ENCODE measurements at regions not wholly inside any gene's neighbourhood (a gene's known extent, or its start where the extent isn't known, plus 50 kb on each side); places are given as distances from the start of the nearest gene placed in this dataset.

DNA sequence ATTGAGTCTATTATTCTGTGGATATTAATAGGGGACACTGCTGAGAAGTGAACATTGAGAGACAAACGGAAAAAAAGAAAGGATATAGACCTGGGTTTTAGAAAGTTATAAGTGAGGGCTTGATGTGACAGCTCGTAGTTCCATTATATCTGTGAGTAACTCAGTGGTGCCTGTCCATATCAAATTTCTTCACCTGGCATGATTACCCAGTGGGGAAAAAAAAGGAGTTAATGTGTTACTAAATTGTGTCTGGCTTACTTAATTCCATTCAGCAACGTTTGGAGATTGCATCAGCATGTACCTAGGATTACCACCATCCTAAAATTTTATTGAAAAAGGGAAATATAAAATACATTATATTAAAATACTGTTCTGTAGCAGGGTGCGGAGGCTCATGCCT is 1249.9 kb downstream of the SLC16A7 start:
- Histone ChIP-seq H3K9me3 (replicated peaks) (no peaks in the 10 kb centered on the region), H3K27me3 (no peaks in the 10 kb centered on the region), H3K4me1 (no peaks in the 10 kb centered on the region; the same call in 1 of the 2 replicates), H3K4me3 (no peak overlapping the region), H3K27ac (no peak overlapping the region), H3K36me3 (no peaks in the 10 kb centered on the region)
- DNase-seq: no peak

DNA sequence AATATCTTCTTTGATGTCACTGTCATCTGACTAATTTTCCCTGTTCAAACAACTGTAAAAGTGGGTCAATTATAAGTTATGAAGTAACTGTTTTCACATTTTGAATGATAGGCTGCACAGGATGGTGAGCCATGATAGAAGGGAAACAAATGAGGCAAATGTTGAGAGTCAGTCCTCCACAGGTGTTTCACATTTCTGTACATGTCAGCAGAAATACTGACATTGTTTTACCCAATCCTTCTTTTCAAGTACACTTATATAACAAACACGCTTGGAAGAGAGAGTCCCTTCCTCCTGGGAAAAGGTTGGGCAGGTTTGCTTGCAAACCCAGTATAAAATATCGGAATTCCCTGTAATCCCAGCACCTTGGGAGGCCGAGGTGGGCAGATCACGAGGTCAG is 1251.5 kb downstream of the SLC16A7 start:
- Histone ChIP-seq H3K36me3 (no peaks in the 10 kb centered on the region), H3K27me3 (no peaks in the 10 kb centered on the region), H3K4me3 (no peak overlapping the region), H3K9me3 (replicated peaks) (no peaks in the 10 kb centered on the region), H3K27ac (no peak overlapping the region), H3K4me1 (no peaks in the 10 kb centered on the region; the same call in 1 of the 2 replicates)
- no peak for DNase-seq

DNA sequence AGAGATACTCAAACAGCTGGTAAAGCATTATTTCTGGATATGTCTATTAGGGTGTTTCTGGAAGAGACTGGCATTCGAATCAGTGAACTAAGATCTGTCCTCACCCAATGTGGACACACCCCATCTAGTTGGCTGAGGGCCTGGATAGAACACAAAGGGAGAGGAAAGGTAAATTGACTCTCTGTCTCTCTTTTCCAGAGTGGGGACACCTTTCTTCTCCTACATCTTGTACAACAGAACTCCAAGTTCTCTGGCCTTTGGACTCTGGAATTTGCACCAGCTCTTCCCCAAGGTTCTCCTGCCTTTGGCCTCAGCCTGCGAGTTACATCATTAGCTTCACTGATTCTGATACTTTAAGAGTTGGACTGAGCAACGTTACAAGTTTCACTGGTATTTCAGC is 1253.9 kb downstream of the SLC16A7 start:
- Histone ChIP-seq H3K36me3 (no peaks in the 10 kb centered on the region), H3K27ac (no peak overlapping the region), H3K4me1 (no peaks in the 10 kb centered on the region; the same call in 1 of the 2 replicates), H3K9me3 (replicated peaks) (no peaks in the 10 kb centered on the region), H3K27me3 (no peaks in the 10 kb centered on the region), H3K4me3 (no peak overlapping the region)
- DNase-seq: no peak

DNA sequence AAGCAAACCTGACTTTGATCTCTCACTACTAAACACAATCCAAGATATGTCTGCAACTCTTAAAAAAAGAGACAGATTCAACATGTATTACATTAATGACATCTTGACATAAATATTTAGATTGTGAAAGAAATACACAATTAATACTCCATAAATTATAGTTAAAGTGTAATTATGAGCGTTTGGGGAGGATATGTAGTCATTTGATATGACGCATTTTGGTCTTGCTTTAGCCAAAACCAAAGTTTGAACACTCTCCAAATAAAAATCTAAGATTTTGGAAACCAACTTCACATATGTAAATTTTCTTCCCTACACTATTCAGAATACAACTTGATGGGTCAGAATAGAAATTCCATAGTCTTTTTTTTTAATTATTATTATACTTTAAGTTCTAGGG is 1257.6 kb downstream of the SLC16A7 start:
- Histone ChIP-seq H3K36me3 (no peaks in the 10 kb centered on the region), H3K27ac (no peak overlapping the region), H3K27me3 (no peaks in the 10 kb centered on the region), H3K4me3 (no peak overlapping the region), H3K9me3 (replicated peaks) (no peaks in the 10 kb centered on the region; the same call in 1 of the 2 replicates), H3K4me1 (no peaks in the 10 kb centered on the region; the same call in 1 of the 2 replicates)
- DNase-seq: no peak

DNA sequence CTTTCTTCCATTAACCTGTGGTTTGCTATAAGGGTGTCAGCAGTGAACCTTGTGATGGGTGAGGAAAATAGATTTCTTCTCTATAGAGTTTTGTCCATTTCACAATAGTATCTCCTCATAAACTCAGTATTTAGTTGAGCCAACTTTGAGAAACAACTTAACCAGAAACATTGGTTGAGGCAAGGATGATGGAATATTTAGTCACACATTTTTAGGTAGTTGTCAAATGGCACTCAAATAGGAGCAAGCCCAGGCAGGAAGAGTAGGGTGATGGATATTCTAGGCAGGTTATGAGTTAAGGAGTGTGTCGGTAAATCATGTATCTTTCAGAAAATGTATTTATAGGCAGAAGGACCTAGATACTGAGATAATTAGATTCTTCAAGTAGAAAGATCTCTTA is 1267.6 kb downstream of the SLC16A7 start:
- no peaks in the 10 kb centered on the region for H3K27me3 ChIP-seq
- no peaks in the 10 kb centered on the region for H3K4me1 ChIP-seq
- no peaks in the 10 kb centered on the region; the same call in 1 of the 2 replicates for H3K9me3 ChIP-seq (replicated peaks)
- DNase-seq: no peak
- no peaks in the 10 kb centered on the region for H3K36me3 ChIP-seq
- H3K27ac ChIP-seq: no peak overlapping the region
- H3K4me3 ChIP-seq: no peak overlapping the region

DNA sequence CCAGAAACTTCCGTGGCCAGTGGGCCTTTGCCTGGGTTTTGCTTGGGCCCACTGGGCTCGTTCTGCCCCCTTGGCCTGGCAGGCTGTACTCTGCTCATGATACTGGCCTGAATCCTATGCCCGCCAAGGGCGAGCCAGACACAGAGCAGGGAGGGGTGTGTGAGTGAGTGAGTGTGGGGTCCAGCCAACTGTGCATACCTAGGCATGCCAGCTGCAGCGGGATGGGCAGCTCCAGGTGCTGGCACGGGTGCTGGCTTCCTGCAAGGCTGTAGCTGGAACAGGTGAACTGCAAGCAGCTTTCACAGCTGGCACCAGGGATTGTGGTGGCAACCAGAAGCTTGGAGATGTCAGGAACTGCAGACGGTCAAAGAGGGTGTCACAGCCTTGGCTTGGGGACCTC is 1276.4 kb downstream of the SLC16A7 start:
- peak; percentile 65 to 69 for DNase-seq
- H3K9me3 ChIP-seq (replicated peaks): no peaks in the 10 kb centered on the region
- no peaks in the 10 kb centered on the region for H3K36me3 ChIP-seq
- peaks cover 36% of the 10 kb centered on the region for H3K4me1 ChIP-seq
- no peaks in the 10 kb centered on the region for H3K27me3 ChIP-seq
- H3K27ac ChIP-seq: peak overlapping the region; percentile 97
- H3K4me3 ChIP-seq: peak overlapping the region; percentile 26

DNA sequence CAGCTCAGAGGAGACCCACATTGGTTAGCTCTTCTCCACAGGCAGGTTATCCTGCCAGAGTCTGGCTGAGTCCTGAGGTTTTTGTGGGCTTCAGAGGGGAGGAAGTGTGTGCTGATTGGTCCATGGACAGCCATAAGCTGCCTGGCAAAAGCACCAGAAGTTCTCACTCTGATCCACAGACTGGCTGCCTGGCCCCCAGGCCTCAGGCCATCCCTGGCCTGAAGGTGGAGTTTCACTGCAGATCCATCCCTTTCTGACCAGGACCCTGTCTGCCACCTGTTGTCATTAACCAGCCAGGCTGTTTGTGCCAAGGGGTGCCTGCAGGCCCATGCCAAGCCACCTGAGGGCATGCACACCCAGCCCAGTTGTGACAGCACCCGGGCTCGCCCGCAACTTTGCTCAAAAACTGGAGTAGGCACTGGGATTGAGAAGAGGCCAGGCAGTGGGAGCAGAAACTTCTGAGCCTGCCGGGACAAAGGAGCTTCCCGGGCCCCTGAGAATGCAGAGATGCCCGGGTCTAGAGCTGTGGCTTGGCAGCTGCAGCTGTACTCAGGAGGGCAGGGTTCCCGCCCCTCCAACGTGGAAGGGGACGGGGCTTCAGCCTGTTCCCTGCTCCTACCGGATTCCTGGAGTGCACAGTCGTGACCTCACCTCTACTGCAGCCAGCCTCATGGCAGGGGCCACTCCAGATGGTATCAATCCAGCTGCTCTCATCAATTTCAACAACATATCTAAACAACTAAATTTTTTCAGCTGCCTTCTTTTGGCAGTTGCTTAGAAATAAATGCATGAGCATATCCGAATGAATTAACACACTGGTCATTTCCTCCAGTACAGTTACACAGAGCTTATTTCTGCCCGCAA is 1277.3 kb downstream of the SLC16A7 start:
- Histone ChIP-seq H3K36me3 (no peaks in the 10 kb centered on the region), H3K4me3 (peak overlapping the region; percentile 26), H3K27ac (peak overlapping the region; percentile 97), H3K4me1 (peaks cover 36% of the 10 kb centered on the region), H3K9me3 (replicated peaks) (no peaks in the 10 kb centered on the region), H3K27me3 (no peaks in the 10 kb centered on the region)
- peak; percentile 96 for DNase-seq

DNA sequence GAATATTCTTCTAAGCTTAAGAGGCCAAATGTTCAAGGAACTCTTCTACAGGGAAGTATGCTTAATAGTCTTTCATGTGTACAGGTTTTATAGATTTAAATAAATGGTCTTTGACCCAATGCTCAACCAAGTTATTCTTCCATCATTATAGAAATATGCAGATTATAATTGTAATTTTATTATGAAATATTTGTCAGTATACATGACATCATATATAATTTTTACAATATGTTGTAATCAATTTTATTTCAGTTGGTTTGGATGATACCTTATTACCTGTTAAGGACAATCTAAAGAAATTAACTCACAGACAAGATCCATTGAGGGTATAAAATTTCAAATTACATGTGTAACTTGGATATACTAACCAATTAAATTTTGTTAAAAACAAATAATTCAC is 1278.3 kb downstream of the SLC16A7 start:
- DNase-seq: no peak
- Histone ChIP-seq H3K4me1 (peaks cover 36% of the 10 kb centered on the region), H3K27me3 (no peaks in the 10 kb centered on the region), H3K9me3 (replicated peaks) (no peaks in the 10 kb centered on the region), H3K36me3 (no peaks in the 10 kb centered on the region), H3K4me3 (no peak overlapping the region; the same call in 1 of the 2 replicates), H3K27ac (peak overlapping the region; percentile 97)

DNA sequence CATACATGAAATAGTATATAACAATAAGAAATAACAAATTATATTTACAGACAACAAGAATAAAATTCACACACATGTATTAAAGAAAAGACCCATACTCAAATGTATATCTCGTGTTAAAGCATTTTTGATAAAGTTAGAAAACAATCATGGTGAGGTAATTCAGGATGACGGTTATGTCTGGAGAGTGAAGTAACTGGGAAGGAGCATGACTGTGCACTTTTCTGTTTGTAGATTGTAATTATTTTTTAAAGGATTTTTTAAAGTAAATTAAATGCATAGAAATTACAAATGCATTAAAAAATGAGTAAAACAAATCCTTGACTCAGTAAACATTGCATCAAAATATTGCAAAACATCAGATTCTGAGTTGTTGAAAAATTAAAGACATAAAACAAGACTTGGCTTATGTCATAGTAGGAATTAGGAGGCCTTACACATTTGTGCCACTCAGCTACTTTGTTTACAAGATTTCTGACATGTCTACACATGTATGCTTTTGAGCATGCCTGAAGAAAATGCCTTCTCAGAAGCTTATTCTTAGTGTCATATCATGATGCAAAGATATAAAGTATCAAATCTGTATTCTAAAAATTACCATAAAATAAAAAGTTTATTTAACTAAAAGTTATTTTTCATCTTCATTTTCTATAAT is 1325.1 kb downstream of the SLC16A7 start:
- no peak overlapping the region for H3K27ac ChIP-seq
- H3K36me3 ChIP-seq: no peaks in the 10 kb centered on the region
- H3K4me1 ChIP-seq: no peaks in the 10 kb centered on the region
- H3K27me3 ChIP-seq: no peaks in the 10 kb centered on the region
- no peak overlapping the region for H3K4me3 ChIP-seq
- DNase-seq: no peak
- no peaks in the 10 kb centered on the region for H3K9me3 ChIP-seq (replicated peaks)

DNA sequence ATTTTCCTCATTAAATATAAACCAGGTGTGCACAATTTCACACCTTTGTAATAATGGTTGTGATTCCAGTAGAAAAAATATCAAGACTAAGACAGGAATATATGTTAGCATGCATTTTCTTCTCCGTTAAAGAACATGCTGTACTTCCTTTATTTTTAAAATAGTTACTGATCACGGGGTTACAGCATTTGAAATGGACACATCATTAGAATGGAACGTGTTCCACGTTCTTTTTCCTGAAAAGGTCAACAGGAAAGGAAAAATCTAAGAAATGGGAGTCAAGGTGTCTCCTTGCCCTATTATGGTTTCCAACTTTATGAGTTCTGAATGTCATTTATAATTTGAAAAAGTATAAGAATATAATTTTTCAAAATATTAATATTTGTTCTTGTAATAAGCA is 1325.7 kb downstream of the SLC16A7 start:
- Histone ChIP-seq H3K9me3 (replicated peaks) (no peaks in the 10 kb centered on the region), H3K27ac (no peak overlapping the region), H3K27me3 (no peaks in the 10 kb centered on the region), H3K4me1 (no peaks in the 10 kb centered on the region), H3K36me3 (no peaks in the 10 kb centered on the region), H3K4me3 (no peak overlapping the region)
- DNase-seq: no peak

DNA sequence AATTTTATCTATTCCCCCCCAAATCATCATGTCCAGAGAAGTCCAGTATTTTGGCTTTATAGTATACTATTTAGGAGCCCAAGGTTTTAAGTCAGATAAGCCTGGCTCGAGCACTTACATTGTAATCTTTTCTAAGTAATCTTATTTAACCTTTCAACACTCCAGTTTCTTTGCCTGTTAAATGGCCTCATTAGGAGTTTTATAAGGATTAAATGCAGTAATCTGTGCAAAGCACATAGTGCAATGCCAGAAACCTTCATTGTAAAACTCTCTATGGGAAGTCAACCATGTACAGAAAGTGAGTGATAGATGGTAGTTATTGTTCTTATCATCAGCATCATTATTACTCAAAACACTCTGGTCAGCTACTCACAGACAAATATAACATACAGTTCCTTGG is 1330.4 kb downstream of the SLC16A7 start:
- H3K4me1 ChIP-seq: no peaks in the 10 kb centered on the region
- H3K27ac ChIP-seq: no peak overlapping the region
- H3K4me3 ChIP-seq: no peak overlapping the region
- no peaks in the 10 kb centered on the region for H3K36me3 ChIP-seq
- DNase-seq: no peak
- no peaks in the 10 kb centered on the region for H3K9me3 ChIP-seq (replicated peaks)
- H3K27me3 ChIP-seq: no peaks in the 10 kb centered on the region

DNA sequence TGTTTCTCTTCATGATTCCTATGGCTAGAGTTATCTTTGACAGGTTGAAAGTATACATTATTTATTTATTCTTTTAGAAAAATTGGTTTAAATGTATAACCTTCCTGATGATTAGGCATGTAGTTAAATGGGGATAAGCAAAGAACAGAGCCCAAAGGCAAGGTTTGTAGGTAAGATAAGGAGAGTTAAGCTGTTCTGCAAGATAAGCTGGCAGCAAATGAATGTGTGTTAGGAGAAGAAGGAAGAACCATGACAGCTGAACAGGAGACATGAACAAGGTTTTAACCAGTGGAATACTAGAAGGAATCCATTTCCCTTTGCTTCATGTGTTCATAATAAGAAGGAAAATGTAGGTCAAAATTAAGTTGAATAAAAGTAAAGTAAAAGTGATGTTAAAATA is 1330.1 kb upstream of the USP15 start:
- no peaks in the 10 kb centered on the region for H3K36me3 ChIP-seq
- DNase-seq: no peak
- H3K27me3 ChIP-seq: no peaks in the 10 kb centered on the region
- 0 out of 2 replicates have a peak, but pooled peaks cover 2% of the 10 kb centered on the region for H3K9me3 ChIP-seq (replicated peaks)
- H3K27ac ChIP-seq: no peak overlapping the region
- no peaks in the 10 kb centered on the region for H3K4me1 ChIP-seq
- no peak overlapping the region for H3K4me3 ChIP-seq

DNA sequence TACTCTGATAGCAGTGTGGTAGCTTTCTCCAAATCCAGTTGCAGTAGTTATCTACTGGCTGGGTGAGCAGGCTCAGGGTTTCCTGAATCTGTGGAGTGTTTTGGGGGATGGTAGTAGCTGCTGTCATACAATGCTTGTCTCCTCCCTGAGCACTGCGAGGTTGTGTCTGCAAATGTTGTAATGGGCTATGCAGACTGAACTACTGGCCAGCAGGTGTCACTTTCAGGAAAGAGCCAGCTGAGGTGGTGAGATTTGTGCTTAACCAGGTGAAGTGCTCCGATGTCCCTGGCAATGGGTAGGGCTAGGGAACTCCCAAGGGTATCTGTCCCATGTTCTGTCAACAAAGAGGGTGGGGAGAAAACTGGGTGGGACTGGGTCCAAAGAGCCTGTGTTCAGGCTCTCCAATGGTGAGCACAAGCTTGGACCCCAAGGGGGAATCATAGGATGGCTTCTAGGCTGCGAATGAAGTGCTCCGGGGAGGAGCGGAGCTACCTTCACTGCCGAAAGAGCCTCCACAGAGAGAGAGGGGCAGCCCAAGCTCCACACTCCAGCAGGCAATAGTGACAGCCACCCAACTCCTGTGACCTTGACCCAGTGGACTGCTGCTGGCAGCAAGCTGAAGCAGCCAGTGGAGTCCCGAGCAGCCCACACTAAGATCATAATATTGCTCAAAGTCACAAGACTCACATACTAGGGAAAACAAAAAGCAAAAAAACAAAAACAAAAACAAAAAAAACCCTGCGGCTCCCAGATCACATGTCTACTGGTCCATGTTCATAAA is 1324.0 kb upstream of the USP15 start:
- no peak overlapping the region for H3K27ac ChIP-seq

DNA sequence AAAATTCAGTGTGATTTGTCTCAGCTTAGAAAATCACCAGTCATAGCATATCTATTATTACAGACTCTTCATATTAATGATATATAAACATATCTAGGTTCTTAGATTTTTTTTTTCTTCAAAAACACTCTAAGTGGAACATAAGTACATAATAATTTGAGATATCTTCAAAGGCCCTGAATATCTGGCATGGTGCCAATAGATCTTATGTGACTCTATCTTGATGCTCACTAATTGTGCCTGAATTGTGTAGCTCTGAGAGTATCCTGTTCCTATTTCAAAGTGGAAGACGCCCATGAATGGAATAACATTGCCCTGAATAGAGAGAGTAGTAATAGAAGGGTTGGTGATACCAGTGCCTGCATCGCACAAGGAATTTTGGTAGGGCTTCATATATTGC is 1312.7 kb upstream of the USP15 start:
- Histone ChIP-seq H3K36me3 (no peaks in the 10 kb centered on the region), H3K4me3 (no peak overlapping the region), H3K27ac (no peak overlapping the region), H3K9me3 (replicated peaks) (no peaks in the 10 kb centered on the region), H3K27me3 (no peaks in the 10 kb centered on the region), H3K4me1 (no peaks in the 10 kb centered on the region)
- peak in 1 of 2 experiments; percentile 2 for DNase-seq

More for the DNA sequence above, 1324.0 kb upstream of the USP15 start:
- Histone ChIP-seq H3K27me3 (no peaks in the 10 kb centered on the region), H3K4me1 (no peaks in the 10 kb centered on the region), H3K9me3 (replicated peaks) (0 out of 2 replicates have a peak, but pooled peaks cover 2% of the 10 kb centered on the region), H3K4me3 (no peak overlapping the region), H3K36me3 (no peaks in the 10 kb centered on the region)
- no peak for DNase-seq

DNA sequence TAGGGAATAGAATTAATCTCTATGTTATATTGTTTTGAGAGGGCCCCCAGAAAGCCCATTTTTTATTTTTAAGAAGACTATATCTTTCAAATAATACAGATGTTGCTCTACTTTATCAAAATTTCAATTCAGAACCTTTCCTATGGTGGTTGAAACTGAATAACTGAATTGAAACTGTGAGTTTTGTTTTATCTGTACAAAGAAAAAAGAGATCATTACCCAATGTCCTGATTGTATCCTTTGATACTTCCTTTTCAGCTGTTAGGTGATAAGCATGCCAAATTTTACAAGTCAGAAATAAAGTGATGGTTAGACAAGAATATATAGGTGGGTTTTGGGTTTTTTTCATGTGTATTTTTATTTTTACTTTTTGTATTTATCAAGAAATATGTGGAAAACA is 1293.1 kb upstream of the USP15 start:
- no peaks in the 10 kb centered on the region for H3K27me3 ChIP-seq
- H3K36me3 ChIP-seq: no peaks in the 10 kb centered on the region
- no peaks in the 10 kb centered on the region for H3K9me3 ChIP-seq (replicated peaks)
- H3K4me1 ChIP-seq: no peaks in the 10 kb centered on the region
- H3K4me3 ChIP-seq: no peak overlapping the region
- no peak overlapping the region for H3K27ac ChIP-seq
- no peak for DNase-seq
